Inferior parietal cortex (tissue), 1 donor: ENCODE measurements at regions not wholly inside any gene's neighbourhood (a gene's known extent, or its start where the extent isn't known, plus 50 kb on each side); places are given as distances from the start of the nearest gene placed in this dataset.

Experiments used
- DNase-seq: peaks from one replicate; pipeline ENCODE4 v3.0.0-alpha.2; 2016; ENCODE audit errors: extremely low spot score

DNA sequence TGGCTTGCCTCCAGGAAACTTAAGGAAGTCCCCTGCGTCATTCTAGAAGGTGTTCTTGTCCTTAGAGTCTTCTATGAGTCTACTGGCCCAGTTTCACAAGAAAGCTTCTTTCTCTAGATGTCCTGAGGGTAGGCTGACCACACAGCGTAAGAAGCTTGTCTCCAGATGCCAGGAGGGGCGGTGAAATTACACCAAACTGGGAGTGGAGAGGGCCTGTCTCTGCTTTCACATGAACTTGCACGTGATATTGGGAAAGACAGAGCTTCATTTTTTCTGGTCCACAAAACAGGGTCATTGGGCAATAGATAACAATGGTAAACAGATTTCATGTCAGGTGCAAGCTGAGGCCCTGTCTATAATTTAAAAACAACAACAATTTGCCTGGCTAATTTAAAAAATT is 85.7 kb upstream of the TBX3 start:
- no peak for DNase-seq

- no peak for DNase-seq
Observed at GRCh38 chr12:114767906-114768722, 84.1 kb upstream of the TBX3 start.

GRCh38 chr12:114767084-114767760 is 83.2 kb upstream of the TBX3 start:
- DNase-seq, result no peak

DNA sequence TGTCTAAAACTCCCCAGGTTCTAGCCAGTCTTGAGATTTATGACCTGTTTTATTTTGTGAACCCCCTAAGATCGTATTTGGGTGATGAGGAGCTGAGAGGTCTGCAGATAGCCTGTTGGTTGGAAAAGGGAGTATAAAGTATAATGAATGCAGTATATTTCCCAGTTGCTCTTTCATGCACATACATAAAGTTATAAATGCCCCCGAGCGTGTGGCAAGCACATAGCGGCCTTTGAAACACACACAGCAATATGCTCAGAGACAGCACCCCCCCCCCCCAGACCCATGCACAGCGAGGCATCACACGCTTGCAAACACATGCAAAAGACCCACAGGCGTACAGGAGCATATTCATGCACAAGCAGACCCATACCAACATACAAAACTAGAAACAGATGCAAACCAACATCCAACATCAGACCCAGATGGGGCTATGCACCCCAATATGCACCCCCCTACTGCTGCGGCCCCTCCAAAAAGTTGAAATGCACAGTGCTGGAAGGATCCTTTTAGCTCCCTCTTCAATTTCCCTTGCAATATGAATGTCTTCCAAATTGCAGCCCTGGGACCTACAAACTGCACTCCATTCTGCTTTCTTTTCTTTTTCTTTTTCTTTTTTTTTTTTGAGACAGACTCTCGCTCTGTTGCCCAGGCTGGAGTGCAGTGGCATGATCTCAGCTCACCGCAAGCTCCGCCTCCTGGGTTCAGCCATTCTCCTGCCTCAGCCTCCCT is 82.2 kb upstream of the TBX3 start:
- DNase-seq, result no peak

GRCh38 chr12:114764510-114764909 is 80.5 kb upstream of the TBX3 start:
- no peak for DNase-seq

DNA sequence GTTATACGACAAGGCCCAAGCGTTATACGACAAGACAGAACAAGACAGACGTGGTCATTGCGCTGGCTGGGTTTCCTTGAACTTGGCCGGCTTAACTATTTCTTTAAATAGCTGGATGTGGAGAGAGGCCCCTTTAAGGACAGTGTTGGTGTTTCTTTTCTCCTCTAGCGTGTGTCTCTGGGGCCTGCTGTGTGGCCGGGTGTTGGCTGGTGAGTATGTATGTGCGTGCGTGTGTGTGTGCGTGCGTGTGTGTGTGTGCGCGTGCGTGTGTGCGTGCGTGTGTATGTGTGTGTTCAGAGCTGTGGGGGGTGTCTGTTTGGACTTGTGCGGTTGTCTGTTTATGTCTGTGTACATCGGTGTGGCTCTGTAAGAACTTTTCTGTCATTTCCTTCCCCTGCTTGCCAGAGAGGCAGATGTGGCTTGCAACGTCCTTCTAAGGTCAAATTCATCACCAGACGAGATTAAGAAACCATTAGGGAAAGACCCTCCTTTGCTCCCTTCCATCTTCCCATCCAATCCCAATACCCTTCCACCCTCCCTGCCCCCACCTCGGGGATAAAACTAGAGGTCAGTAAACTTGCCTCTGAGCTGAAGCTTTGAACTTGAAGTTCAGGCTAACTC is 78.6 kb upstream of the TBX3 start:
- DNase-seq, result no peak

DNA sequence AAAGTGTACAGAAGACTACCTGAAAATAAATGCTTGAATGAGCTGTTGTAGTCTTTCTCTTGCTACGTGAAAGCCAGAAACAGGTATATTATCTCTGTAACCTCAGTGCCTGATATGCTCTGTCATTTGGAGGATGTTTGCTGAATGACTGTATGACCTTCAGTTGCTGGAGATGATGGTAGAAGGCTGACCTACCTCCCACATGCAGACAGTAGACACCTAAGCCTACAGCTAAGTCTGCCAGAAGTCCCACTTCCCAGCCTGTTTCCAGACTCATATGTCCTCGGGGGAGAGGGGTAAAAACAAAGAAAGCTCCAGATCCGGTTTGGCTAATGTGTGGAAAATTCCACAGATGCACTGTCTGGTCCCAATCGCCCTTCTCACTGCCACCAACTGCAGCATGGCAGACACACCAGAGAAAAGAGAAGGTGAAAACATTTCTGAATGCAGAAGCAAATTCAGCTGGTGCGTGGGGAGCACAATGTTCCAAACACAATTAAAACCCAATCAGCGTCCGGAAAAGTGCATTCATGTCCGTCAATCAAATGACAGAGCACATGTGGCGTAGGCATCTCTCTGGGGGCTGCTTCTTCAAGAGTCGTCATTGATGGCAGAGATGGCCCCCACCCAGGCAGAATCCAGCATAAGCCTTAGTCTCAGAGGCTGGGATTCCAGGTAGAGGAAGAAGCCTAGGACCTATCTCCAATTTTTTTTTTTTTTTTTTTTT is 76.3 kb upstream of the TBX3 start:
- no peak for DNase-seq

DNA sequence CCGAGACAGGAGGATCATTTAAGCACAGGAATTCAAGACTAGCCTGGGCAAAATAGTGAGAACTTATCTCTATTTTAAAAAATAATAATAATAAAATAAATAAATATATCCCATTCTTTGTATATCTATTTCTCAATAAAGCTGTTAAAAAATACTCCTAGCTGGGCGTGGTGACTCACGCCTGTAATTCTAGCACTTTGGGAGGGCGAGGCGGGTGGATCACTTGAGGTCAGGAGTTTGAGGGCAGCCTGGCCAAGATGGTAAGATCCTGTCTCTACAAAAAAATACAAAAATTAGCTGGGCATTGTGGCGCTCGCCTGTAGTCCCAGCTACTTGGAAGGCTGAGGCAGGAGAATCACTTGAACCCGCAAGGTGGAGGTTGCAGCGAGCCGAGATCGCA is 75.7 kb upstream of the TBX3 start:
- no peak for DNase-seq

GRCh38 chr12:114757684-114758325 is 73.8 kb upstream of the TBX3 start:
- no peak for DNase-seq

- no peak for DNase-seq
Observed at GRCh38 chr12:114752217-114752616, 68.2 kb upstream of the TBX3 start.

DNA sequence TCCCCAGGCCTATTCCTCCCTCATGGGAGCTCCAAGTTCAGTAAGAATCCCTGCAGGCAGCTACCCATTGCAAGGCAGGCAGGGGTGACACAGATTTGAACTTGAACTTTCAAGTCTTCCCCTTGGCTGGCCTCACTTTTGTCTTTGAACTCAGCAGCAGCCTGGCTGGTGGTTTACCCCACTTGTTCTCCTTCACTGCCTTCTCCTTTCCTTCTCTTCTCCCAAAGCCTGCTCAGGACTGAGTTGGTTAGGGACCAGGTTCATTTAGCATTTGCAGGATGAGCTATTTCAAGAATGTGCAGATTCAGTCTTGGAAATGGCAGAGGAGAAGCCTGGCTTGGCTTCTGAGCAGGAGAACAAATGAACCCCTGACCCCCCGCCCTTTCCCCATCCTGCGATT is 67.7 kb upstream of the TBX3 start:
- no peak for DNase-seq

GRCh38 chr12:114750917-114751316 is 66.9 kb upstream of the TBX3 start:
- DNase-seq, result no peak

- no peak for DNase-seq
Observed at GRCh38 chr12:114749065-114749464, 65.1 kb upstream of the TBX3 start.

GRCh38 chr12:114747012-114747858 is 63.3 kb upstream of the TBX3 start:
- DNase-seq, result no peak

- no peak for DNase-seq
Observed at GRCh38 chr12:114746297-114747011, 62.5 kb upstream of the TBX3 start.

DNA sequence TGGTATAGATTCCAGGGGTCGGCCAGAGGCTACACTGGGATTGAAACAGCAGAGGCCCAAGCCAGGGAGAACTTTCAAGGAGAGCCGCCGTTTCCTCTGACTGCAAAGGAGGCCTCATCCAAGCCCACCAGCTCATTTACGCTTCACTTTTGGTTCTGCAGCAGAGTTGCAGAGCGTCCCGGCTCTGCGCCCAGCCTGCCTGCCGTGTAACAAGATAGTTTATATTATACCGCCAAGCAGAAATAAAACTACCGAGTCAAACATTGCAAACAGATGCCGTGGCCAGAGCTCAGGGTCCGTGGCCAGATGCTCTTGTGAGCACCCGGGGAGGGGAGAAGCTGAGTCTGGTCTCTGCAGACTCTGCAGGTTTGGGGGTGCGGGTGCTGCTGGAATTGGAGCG is 60.7 kb upstream of the TBX3 start:
- DNase-seq, result no peak

DNA sequence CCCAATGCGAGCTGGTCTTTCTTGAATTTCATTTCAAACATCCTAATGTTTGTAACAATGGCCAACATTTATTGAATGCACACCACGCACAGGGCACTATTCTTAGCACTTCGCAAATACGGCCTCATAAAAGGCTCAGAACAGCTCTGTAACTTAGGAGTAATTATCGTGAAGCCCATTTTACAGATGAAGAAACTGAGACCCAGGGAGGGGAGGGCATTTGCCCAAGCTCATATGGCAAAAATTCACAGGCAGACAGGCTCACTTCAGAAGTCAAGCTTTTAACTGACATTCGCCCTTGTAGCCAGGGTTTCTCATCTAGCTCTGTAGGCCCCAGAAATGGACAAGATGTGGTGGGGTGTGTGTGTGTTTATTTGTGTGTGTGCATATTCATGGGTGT is 60.3 kb upstream of the TBX3 start:
- DNase-seq, result no peak

- DNase-seq, result no peak
Observed at GRCh38 chr12:114743799-114744198, 59.8 kb upstream of the TBX3 start.

DNA sequence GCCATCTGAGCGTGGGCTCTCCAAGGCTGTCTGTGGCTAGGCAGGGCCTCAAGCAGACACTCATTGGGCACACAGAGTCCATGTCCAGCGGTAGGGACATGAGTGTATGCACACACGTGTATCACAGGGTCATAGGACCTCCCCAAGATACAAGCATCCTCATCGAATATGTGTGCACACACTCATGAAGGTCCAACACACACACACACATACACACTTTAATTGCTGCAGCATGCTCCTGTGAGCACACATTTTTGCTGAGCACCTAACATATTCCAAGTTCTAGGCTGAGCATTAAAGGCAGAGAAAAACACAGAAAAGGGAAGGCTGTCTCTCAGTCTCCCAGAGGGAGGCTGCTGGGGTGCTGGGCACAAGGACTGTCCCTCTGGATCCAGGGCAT is 59.3 kb upstream of the TBX3 start:
- DNase-seq, result no peak

DNA sequence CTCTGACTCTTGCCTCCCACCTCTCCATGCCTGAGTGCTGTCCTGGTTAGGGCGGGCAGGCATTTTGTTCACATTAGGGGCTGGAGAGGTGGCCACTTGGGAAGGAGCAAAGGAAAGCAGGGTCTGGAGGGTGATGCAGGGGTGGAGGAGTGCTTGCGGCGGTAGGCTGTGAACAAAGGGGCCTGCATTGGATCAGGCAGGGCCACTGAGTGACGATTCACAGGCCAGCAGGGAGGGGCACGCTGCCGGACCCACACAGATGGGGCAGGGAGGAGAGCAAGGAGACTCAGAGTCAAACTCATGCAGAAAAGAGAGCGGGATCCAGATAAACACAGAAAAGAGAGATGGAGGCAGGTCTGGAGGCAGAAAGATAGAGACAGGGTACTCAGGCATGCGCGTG is 58.4 kb upstream of the TBX3 start:
- no peak for DNase-seq
